Nucleus accumbens (tissue), 56 donors: ENCODE measurements at regions not wholly inside any gene's neighbourhood (a gene's known extent, or its start where the extent isn't known, plus 50 kb on each side); places are given as distances from the start of the nearest gene placed in this dataset.
A peak's percentile ranks its signal among the peaks of the same experiment; 100 is the strongest.

ENCODE experiments used
- DNase-seq, 56 donors: peaks; one replicate each; lab custom pipeline; 2025; lab: John Stamatoyannopoulos, UW

- DNase-seq = no peak
Measured at GRCh38 chrX:99722094-99722493, 688.0 kb downstream of the PCDH19 start.

GRCh38 chrX:99719140-99719539, 690.9 kb downstream of the PCDH19 start:
- no peak for DNase-seq

- DNase-seq = no peak
Measured at GRCh38 chrX:99717716-99718115, 692.4 kb downstream of the PCDH19 start.

- no peak for DNase-seq
Measured at GRCh38 chrX:99705701-99706100, 704.4 kb downstream of the PCDH19 start.

DNA sequence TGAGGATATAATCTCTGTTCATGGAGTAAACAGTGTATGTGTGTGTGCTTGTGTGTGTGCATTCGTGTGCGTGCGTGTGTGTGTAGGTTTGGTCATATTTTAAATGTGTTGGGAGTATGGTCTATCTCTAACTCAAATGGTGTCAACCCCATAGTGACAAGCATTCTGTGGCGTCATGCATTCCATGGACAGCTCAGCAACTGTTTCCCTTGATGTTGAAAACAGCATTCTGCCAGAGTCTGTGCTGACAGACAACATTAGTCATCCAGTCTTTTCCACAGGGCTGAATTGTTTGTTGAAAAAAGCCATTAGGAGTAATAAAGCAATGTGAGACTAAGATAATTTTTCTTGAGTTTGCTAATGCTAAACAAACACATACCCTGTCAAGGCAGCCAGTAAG, 706.6 kb downstream of the PCDH19 start:
- no peak for DNase-seq

DNA sequence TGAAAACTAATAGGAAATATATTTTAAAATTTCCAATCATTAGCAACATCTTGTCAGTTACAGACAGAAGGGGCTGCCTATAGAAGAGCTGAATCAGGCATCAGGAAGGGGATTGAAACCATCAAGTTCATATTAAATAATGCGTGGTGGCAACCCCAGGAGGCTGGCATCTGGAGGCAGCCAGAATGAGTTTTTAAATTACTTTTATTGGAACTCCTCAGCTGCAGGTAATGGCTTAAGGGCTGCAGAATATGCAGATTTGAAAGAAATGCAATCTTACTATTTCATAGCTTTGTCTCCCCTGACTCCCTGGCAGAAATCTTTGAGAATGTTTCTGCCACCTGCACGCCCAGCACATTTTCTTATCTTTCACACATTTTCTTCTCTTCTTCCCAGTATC, 711.6 kb downstream of the PCDH19 start:
- no peak for DNase-seq

DNA sequence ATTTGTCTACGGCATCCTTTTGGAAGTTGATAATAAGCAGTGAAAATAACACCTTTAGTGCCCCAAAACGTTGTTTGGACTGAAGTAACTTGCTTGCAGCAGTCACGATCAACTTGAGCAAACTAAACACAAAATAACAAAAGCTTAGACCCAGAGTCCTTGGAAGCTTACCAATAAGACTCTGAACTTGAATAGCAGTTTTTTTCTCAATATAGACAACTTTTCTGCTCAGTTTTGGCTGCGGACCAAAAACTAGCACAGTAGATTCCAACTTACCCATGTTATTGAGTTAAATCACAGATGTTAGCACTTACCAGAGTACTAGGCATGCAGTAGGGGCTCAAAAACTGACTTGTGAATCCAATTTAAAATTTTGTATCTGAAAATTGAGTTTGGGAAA, 746.9 kb downstream of the PCDH19 start:
- DNase-seq = peak in 1 of 56 donors; percentile 0

DNA sequence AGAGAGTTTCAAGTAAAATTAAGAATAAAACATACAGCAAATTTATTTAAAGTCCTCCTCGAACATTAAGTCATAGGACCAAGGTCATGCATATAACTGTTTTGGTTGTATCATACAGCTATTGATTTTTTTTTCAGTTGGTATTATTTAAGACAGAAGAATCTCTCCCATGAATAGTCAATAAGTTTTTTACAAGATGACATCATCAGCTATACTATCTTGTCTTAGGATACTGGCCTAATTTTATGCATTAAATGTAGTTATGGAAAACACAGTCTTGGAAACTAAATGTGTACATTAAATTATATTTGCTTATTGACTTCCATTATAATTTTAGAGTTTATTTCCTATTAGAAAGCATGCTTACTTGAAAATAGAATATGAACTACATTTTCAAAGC, 755.9 kb downstream of the PCDH19 start:
- no peak for DNase-seq

- no peak for DNase-seq
Measured at GRCh38 chrX:99653352-99653751, 756.7 kb downstream of the PCDH19 start.

DNA sequence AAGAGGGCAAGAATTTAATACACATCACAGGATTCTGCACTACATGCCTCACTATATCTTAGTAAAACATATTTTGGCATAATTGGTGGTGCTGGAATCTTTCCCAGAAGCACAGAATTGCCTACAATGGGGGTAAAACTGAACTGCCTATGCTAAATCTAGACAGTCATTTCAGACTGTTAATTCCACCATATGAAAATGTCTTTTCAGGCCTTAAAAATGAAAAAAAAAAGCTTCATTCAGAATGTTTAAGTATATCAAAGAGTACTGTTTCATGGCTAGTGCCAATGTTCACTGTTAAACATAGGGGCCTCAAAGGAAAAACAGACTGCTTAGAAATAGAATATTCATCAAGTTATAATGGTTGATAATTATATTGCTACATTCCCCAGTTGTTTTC, 797.0 kb downstream of the PCDH19 start:
- no peak for DNase-seq

DNA sequence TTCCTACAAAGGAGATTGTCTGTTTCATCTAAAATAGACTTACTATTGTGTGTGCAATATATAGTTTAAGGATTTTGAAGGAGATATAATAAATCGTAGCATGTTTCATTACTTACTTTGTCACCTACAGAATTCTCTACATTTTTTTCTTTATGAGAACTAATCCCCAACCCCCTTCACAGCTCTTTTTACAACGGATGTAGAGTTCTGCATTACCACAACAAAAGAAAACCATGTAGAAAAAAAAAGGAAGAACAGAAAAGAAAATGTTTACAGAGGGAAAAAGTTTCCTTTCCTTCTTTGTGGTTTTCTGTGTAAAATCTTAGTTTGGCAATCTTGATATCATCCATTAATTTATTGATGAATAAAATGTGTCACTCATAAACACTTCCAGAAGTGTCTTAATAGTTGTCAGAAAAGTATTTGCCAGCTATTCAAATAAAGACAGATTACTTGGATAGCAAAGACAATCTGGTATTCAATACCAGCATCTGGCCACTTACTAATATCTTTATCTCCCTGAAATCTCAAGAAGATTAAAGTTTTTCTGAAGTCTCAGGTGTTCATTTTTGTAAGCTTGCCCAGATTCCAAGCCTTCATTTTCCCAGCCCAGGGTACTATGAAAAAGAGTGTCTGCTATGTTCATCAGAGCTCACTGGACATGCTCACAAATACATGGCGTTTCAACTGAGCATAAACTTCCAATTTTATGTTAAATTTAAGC, 806.8 kb downstream of the PCDH19 start:
- DNase-seq = no peak

DNA sequence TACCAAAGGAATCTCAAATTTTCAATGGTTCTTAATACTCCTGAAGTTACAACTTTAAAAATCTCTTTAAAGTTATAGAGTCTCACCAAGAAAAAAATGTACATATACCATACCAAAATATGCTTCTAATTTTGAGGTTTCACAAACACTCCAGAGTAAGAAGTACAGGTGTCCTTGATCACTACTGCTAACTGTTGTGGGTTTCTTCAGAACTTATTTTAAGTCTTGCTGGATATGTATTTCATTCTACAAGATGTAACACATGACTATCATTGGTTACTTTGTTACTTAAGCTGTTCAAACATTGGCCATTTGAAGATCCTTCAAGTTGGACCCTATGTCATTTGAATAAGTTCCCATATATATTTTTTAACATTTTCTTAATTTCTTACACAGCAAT, 808.0 kb downstream of the PCDH19 start:
- DNase-seq = no peak

GRCh38 chrX:99588936-99589335, 821.1 kb downstream of the PCDH19 start:
- DNase-seq = no peak

GRCh38 chrX:99572711-99573110, 837.4 kb downstream of the PCDH19 start:
- no peak for DNase-seq

GRCh38 chrX:99549381-99549780, 860.7 kb downstream of the PCDH19 start:
- no peak for DNase-seq

- no peak for DNase-seq
Measured at GRCh38 chrX:99522450-99522849, 887.6 kb downstream of the PCDH19 start.

- no peak for DNase-seq
Measured at GRCh38 chrX:99507768-99508167, 902.3 kb downstream of the PCDH19 start.

GRCh38 chrX:99495453-99495852, 914.6 kb downstream of the PCDH19 start:
- DNase-seq = no peak

DNA sequence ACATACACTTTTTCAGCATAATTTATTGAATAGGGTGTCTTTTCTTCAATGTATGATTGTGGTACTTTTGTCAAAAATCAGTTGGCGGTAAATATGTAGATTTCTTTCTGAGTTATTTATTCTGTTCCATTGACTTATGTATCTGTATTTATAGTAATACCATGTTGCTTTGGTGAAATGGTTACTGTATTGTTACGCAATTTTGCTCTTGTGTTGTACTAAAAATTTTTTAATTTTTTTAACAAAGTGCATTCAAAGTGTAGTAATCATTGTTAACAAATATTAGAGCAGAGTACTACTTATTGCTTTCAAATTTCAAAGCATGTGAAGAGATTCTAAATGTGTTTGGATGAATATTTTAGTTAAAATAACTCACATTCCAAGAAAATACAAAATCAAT, 915.4 kb downstream of the PCDH19 start:
- DNase-seq = no peak

GRCh38 chrX:99480728-99481127, 929.3 kb downstream of the PCDH19 start:
- no peak for DNase-seq

GRCh38 chrX:99469439-99469838, 940.6 kb downstream of the PCDH19 start:
- no peak for DNase-seq

GRCh38 chrX:99468993-99469392, 941.1 kb downstream of the PCDH19 start:
- no peak for DNase-seq

DNA sequence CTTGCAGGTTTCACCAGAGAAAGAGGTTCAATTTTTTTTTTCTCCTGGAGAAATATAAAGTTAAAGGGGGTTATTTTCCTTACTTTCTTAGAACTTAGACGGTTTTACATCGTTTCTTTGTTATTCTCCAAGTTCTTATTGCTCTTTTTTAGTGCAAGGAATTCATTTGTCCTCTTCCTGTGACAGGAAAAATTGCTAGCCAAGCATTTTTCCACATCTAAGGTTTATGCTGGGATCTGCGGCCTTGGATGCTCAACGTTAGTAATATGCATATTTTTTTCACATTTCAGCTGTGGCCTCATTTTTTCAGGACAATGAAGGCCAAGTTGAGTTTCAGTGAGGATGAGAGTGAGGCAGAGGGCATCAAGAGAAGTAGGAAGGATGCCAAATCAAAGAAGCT, 948.9 kb downstream of the PCDH19 start:
- DNase-seq = no peak
